ENCODE measurements at regions not wholly inside any gene's neighbourhood (a gene's known extent, or its start where the extent isn't known, plus 50 kb on each side); places are given as distances from the start of the nearest gene placed in this dataset.

- TF ChIP-seq, protein P1, sequence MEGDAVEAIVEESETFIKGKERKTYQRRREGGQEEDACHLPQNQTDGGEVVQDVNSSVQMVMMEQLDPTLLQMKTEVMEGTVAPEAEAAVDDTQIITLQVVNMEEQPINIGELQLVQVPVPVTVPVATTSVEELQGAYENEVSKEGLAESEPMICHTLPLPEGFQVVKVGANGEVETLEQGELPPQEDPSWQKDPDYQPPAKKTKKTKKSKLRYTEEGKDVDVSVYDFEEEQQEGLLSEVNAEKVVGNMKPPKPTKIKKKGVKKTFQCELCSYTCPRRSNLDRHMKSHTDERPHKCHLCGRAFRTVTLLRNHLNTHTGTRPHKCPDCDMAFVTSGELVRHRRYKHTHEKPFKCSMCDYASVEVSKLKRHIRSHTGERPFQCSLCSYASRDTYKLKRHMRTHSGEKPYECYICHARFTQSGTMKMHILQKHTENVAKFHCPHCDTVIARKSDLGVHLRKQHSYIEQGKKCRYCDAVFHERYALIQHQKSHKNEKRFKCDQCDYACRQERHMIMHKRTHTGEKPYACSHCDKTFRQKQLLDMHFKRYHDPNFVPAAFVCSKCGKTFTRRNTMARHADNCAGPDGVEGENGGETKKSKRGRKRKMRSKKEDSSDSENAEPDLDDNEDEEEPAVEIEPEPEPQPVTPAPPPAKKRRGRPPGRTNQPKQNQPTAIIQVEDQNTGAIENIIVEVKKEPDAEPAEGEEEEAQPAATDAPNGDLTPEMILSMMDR (IDR thresholded peaks at IDR 0.05 in 4 of 5, conservative IDR thresholded peaks at IDR 0.05 in 1 of 5), result no peak
- no peak for TF ChIP-seq POLR2A (IDR thresholded peaks at IDR 0.05)
Observed at GRCh38 chr2:13821255-13821880, 811.1 kb upstream of the LRATD1 start.

All from gastrocnemius medialis (tissue), 4 donors.